ENCODE measurements at regions not wholly inside any gene's neighbourhood (a gene's known extent, or its start where the extent isn't known, plus 50 kb on each side); places are given as distances from the start of the nearest gene placed in this dataset.

DNA sequence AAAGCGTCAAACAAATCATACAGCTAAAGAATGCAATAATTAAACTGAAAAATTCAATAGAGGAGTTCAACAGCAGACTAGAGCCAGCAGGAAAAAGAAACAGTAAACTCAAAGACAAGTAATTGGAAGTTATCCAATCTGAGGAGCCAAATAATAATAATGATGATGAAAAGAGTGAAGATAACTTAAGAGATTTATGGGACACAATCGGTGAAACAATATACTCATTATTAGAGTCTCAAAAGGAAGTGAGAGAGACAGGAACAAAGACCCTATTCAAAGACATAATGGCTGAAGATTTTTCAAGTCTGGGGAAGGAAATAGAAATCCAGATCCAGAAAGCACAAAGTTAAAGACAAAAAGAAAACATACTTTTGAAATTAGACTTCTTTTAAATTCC is 263.9 kb upstream of the NR4A3 start:
- TF ChIP-seq, protein P1, sequence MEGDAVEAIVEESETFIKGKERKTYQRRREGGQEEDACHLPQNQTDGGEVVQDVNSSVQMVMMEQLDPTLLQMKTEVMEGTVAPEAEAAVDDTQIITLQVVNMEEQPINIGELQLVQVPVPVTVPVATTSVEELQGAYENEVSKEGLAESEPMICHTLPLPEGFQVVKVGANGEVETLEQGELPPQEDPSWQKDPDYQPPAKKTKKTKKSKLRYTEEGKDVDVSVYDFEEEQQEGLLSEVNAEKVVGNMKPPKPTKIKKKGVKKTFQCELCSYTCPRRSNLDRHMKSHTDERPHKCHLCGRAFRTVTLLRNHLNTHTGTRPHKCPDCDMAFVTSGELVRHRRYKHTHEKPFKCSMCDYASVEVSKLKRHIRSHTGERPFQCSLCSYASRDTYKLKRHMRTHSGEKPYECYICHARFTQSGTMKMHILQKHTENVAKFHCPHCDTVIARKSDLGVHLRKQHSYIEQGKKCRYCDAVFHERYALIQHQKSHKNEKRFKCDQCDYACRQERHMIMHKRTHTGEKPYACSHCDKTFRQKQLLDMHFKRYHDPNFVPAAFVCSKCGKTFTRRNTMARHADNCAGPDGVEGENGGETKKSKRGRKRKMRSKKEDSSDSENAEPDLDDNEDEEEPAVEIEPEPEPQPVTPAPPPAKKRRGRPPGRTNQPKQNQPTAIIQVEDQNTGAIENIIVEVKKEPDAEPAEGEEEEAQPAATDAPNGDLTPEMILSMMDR (IDR thresholded peaks at IDR 0.05; ENCODE audit: low read depth, low read length, missing control alignments) = no peak

DNA sequence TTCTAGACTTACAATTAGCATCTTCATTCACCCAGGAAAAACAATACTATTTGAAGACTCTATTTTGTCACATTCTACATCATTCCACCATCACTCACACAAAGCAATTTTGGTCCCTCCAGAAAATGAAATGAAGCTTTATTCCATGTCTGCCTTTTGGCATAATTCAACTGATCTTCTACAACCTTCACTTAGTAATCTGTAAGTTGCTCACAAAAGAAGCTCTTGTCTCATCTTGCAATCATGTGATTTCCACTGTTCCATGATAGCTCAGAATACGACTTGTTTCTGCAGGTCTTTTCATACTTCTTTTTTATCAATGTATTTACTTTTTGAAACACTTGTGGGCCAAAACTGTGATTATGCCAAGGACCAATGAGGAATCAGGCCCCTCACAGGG is 261.9 kb upstream of the NR4A3 start:
- H3K4me3 ChIP-seq (replicated peaks; ENCODE audit: low read depth, low read length) = no peak overlapping the region
- TF ChIP-seq, protein P1 (IDR thresholded peaks at IDR 0.05; ENCODE audit: low read depth, low read length, missing control alignments) = no peak
- no peak for DNase-seq (ENCODE audit: extremely low read depth, low read depth)

More for the DNA sequence above, 263.9 kb upstream of the NR4A3 start:
- H3K4me3 ChIP-seq (replicated peaks; ENCODE audit: low read depth, low read length) = no peak overlapping the region
- no peak for DNase-seq (ENCODE audit: extremely low read depth, low read depth)

DNA sequence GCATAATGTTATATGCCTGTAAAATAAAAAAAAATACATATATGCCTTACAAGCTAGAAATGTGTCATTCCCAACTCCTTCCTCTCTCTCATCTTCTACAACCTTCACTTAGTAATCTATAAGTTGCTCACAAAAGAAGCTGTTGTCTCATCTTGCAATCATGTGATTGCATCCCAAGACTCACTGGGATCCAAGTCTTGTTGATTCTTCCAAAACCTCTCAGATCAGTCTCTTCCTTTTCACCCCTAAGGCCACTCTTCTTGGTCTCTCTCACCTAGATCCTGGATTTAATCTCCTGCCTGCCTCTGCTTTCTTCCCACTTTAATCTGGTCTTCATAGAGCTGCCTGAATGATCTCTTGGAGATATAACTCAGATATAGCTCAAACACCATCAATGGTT is 261.1 kb upstream of the NR4A3 start:
- no peak overlapping the region for H3K4me3 ChIP-seq (replicated peaks; ENCODE audit: low read depth, low read length)
- no peak for DNase-seq (ENCODE audit: extremely low read depth, low read depth)
- TF ChIP-seq, protein P1 (IDR thresholded peaks at IDR 0.05; ENCODE audit: low read depth, low read length, missing control alignments) = no peak

DNA sequence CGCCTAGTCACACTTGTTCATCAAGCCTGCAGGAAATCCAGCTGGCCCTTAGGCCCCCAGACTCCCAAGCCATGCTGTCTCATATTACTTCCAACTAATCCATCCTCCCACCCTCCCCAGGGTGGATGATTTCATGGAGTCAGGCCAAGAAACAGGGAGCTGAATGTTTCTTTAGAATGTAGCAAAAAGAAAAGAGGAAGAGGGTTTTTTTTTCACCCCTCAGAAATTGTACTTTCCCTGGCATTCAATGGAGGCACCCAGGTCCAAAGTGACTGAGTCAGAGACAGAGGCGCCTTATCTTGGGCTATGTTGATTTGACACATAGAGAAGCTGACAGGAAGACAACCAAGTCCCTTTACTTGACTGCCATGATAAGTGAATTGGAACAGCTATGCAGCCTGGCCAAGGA is 260.2 kb upstream of the NR4A3 start:
- no peak overlapping the region for H3K4me3 ChIP-seq (replicated peaks; ENCODE audit: low read depth, low read length)
- no peak for DNase-seq (ENCODE audit: extremely low read depth, low read depth)
- TF ChIP-seq, protein P1 (IDR thresholded peaks at IDR 0.05; ENCODE audit: low read depth, low read length, missing control alignments) = no peak

DNA sequence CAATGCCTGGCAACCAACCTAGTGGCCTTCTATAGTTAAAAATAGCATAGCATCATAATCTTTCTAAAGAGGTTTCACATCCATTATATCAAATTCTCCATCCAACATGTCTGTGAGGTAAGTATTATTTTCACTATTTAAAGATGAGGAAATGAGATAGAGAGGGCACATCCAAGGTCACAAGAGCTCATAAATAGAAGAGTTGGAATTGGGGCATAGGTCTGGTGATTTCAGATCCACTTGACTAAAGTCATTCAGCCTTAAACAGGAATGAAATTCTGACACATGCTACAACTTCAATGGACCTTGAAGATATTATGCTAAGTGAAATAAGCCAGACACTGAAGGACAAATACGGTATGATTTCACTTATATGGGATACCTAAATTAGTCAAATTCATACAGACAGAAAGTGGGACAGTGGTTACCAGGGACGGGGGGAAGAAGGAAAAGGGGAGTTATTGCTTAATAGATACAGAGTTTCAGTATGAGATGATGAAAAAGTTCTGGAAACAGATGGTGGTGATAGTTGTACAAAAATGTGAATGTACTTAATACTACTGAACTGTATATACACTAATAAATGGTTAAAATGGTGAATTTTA is 259.6 kb upstream of the NR4A3 start:
- H3K4me3 ChIP-seq (replicated peaks; ENCODE audit: low read depth, low read length) = no peak overlapping the region
- no peak for DNase-seq (ENCODE audit: extremely low read depth, low read depth)
- TF ChIP-seq, protein P1 (IDR thresholded peaks at IDR 0.05; ENCODE audit: low read depth, low read length, missing control alignments) = no peak

DNA sequence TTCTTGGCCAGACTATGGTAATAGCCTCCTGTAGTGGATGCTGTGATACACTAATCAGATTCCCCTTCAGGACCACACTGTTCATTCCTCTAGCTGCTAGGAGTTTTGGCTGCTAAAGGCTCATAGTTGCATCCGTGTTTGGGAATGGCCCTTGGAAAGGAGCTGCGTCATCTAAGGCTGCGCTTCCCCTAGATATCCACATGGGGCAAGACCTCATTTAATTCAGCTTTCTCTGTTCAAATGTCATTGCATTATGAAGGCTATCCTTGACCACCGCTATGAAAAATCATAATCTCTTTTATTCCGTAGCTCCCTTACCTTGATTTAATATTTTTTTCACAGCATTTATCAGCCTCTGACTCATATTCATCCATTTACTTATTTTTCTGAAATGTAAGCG is 258.3 kb upstream of the NR4A3 start:
- DNase-seq (ENCODE audit: extremely low read depth, low read depth) = no peak

More for the DNA sequence above, 258.3 kb upstream of the NR4A3 start:
- H3K4me3 ChIP-seq (replicated peaks; ENCODE audit: low read depth, low read length) = no peak overlapping the region
- TF ChIP-seq, protein P1 (IDR thresholded peaks at IDR 0.05; ENCODE audit: low read depth, low read length, missing control alignments) = no peak

Measured in HFF-Myc (cell line).